Fibroblast of skin of scalp (primary cell): ENCODE measurements at regions not wholly inside any gene's neighbourhood (a gene's known extent, or its start where the extent isn't known, plus 50 kb on each side); places are given as distances from the start of the nearest gene placed in this dataset.
"Not testable (repeated sequence)": the region's sequence is repeated elsewhere in the genome, so short reads cannot be mapped to it uniquely, and the experiment has no call there.

Source experiments
- DNase-seq: peaks from one replicate; pipeline ENCODE4 v3.0.0-alpha.2; 2013

- DNase-seq, result not testable (repeated sequence)
These were observed 1236.4 kb upstream of the CNTN5 start for GRCh38 chr11:97784388-97784787.

GRCh38 chr11:97786961-97787360, 1233.8 kb upstream of the CNTN5 start:
- DNase-seq, result no peak

DNA sequence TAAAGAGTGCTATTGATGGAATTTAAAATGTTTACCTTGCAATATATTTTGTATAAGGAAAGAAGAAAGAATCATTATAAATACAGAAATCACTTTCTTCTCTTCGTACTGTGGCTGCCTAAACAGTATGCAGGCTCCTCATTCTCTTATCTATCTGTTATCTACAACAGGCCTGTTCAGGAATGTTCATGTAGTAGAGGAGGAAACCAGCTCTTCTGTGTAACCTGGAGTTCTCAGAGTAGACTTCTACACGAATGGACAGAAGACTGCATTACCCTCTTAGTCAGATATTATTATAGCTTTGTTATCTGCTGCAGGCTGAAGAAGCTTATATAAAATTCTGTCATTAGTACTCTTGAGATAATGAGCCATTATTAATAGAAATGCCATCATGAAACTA, 1225.9 kb upstream of the CNTN5 start:
- DNase-seq, result no peak

GRCh38 chr11:97800891-97801290, 1219.9 kb upstream of the CNTN5 start:
- no peak for DNase-seq

DNA sequence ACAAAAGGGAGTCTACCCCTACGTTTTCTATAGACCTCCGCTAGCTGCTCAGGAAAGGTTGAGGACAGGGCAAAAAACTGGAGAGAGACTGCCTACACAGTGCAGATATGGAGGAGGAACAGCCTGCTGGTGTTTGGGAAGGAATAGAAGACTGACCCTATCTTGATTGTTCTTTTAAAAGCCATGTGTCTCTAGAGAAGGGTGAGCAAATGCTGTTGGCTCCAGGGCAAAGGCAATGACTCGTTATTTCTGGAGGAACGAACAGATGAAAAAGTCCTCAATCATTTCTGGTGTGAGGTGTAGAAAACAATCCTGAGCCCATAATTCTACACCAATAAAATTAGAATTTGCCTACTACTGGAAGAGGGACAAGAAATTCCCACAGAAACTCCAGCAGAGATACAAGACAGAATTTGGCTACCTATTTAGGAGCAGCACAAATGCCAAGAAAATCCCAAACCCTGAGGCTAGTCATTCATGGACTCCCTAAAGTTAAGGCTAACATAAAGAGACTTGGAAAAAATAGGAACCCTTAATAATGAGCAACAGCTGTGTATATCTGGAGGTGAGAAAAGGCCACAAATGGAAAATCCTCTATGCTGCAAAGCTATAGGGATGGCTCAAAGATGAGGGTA, 1206.3 kb upstream of the CNTN5 start:
- peak; percentile 2 for DNase-seq

- peak; percentile 20 for DNase-seq
These were observed 1205.1 kb upstream of the CNTN5 start for GRCh38 chr11:97815667-97816066.

GRCh38 chr11:97832451-97832850, 1188.3 kb upstream of the CNTN5 start:
- DNase-seq, result no peak

GRCh38 chr11:97833412-97833811, 1187.3 kb upstream of the CNTN5 start:
- no peak for DNase-seq

DNA sequence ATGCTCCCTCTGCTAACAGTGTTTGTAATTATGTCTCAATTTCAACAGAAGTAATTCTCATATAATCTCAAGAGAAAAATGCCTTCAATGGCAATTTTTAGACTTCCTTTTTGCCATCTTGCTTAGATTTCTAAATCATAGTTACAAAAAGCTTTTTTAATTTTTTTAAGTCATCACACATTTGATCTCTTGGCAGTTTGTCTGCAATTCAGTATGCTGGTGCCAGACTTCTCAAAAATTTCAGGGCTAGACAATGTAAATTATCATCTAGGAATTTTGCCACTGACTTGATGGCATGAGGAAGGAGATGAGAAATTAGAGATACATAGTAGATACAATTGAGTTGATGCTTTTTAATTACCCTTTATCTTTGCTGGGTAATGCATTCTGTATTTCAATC, 1176.7 kb upstream of the CNTN5 start:
- DNase-seq, result no peak

DNA sequence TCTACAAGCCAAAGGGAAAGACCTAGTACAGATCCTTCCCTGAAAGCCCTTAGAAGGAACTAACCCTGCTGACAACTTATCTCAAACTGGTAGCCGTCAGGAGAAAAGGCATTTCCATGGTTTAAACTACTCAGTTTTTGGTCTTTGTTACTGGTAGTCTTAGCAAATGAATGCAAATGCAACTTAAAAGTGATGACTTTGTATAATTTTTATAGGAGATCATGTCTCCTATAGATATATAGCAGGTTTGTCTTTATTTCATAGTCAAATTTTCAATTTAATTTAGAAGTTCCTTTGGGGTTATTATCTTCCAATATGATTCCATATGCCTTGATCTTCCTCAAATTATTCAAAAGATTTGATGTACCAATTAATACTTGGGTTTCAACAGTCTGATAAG, 1173.0 kb upstream of the CNTN5 start:
- DNase-seq, result no peak

- no peak for DNase-seq
These were observed 1170.0 kb upstream of the CNTN5 start for GRCh38 chr11:97850701-97851100.

DNA sequence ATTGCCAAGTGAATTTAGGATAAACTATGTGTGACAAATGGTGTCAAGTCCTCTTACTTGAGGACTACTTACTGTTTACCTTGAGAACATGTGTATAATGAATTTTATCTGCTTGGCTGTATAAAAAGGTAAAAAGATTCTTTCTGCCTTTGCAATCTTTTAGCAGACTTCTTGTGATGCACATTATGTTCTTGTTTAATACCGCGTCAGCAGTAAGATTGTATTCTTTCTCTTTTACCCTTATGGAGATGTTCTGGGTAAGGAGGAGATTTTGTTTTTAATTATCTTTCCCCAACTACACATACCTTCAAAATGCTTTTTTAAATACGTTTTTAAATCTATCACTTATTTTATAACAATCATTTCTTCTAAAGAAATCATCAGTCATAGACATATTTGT, 1166.4 kb upstream of the CNTN5 start:
- no peak for DNase-seq

- no peak for DNase-seq
These were observed 1165.9 kb upstream of the CNTN5 start for GRCh38 chr11:97854877-97855276.

GRCh38 chr11:97856666-97857065, 1164.1 kb upstream of the CNTN5 start:
- no peak for DNase-seq

DNA sequence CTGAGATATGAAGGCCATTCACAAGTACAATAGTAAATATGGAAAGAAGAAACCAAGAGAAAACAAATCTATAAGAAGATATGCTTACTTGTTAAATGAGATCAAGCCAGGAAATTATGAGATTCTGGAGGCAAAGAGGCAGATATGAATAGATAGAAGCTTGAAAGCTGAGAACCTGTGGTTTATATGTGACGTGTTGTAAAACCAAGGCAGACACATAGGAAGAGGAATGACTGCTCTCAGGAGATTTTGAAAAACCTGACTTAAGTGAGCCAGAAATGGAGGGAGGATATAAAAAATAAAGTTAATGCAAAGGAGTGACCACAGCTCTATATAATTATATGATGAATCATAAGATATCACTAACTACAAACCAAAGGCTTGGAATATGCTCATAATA, 1160.5 kb upstream of the CNTN5 start:
- peak; percentile 4 for DNase-seq

- no peak for DNase-seq
These were observed 1158.7 kb upstream of the CNTN5 start for GRCh38 chr11:97862021-97862420.

GRCh38 chr11:97865424-97866012, 1155.2 kb upstream of the CNTN5 start:
- no peak for DNase-seq

GRCh38 chr11:97871816-97872215, 1148.9 kb upstream of the CNTN5 start:
- no peak for DNase-seq

GRCh38 chr11:97880209-97880608, 1140.5 kb upstream of the CNTN5 start:
- no peak for DNase-seq

DNA sequence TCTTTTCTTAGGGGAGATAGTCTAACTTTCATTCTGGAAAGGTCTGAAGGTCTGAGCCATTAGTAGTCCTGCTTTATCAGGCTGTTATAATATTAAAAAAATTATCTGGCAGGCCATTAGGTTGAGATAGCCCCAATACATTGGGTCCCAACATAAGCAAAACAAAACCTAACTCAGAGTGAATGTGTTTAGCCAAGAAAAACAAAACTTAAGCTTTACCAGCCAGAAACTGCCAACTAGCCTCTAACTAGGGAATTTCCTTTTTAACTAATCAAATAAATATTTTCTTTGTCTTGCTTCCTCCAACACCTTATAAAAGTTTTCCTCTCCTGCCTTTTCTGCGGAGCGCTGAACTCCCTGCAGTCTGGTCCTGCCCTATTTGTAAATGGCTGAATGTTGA, 1137.7 kb upstream of the CNTN5 start:
- DNase-seq, result no peak

DNA sequence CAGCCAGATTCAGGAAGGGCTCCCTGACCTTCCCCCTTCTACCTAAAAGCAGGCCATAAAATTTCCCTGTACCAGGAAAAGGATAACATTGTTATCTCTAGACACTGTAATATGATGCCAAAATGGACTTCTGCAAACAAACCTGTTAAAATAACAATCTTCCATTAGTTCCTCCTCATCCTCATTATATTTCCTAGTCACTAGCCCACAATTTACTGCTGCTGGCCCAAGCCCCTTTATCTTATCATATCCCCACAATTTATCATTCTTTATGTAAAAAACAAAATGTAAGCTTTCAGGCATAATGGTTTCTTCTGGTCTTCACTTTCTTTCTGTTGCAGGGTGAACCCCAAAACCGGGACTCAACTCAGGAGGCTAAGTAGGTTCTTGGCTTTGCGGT, 1132.1 kb upstream of the CNTN5 start:
- DNase-seq, result no peak

- no peak for DNase-seq
These were observed 1130.3 kb upstream of the CNTN5 start for GRCh38 chr11:97890466-97890865.

GRCh38 chr11:97893612-97894011, 1127.1 kb upstream of the CNTN5 start:
- no peak for DNase-seq

DNA sequence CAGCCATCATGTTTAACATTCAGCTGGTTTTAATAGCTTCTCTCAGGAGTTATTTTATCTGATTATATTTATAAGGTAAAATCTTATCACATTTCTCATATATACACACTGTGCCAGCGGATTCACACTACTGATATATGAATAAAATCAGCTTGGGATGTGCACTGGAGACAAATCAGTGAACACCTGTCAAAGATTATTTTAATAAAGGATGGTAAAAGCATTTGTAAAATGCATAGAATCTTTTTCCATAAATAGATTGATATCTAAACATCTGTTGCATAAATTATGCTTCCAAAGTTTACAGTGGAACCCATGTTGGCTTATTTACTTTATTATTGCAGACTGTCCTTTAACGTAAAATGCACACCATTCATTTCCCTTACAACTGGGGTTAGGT, 1125.8 kb upstream of the CNTN5 start:
- no peak for DNase-seq

DNA sequence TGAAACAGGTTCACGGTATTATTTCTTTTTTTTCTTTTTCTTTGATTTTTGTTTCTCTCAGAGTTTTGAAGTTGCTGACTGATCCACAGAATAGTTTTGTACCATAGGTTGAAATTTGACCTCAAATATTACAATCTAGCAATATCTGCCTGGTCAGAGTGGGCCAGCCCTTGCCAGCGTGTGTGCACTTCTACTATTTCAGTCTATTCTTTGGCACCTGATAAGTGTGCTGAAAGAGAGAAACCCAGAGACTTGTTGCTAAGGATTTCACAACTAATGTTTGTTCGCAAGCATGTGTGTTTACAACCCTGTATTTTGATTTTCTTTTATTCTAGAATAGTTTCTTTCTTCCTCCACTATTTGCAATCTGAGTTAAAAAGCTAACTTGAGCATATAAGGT, 1125.2 kb upstream of the CNTN5 start:
- no peak for DNase-seq
